Mucosa of gallbladder (tissue), 1 donor: ENCODE measurements at regions not wholly inside any gene's neighbourhood (a gene's known extent, or its start where the extent isn't known, plus 50 kb on each side); places are given as distances from the start of the nearest gene placed in this dataset.
"Not testable (repeated sequence)": the region's sequence is repeated elsewhere in the genome, so short reads cannot be mapped to it uniquely, and the experiment has no call there.

ENCODE experiments used
- DNase-seq: peaks from one replicate; pipeline ENCODE4 v3.0.0-alpha.2; 2020; ENCODE audit warnings: low spot score
- donor health status: DM: no; HTN: no; CAD: no.

DNA sequence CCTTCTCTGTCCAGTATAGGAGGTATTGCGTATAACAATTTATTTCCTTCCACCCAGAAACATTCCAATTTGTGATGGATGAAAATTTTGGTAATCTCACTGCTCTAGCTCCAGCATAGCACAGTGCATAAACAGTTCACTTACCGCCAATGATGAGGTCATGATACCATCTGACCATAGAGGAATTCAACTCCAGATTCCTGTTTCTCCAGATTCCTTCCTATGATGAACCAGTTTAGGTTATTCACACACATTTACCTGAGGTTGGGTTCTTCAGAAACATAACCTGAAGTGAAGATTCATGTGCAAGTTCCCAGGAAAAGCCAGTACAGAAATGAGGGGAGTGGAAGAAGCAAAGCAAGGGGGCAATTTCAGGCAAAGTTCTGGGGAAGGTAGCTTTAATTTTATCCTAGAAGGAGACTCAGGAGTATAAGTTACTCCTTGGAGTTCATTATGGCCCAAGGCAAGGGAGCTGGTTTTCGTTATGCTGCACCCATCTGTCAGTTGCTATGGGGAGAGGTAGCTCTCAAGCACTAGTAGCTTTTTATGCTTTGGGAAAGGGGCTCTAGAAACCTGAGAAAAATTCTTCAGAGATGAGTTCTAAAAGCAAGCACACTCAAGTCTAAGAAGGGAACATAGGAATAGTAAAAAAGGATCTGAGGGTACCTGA is 121.6 kb downstream of the CASP12 start:
- DNase-seq = no peak

DNA sequence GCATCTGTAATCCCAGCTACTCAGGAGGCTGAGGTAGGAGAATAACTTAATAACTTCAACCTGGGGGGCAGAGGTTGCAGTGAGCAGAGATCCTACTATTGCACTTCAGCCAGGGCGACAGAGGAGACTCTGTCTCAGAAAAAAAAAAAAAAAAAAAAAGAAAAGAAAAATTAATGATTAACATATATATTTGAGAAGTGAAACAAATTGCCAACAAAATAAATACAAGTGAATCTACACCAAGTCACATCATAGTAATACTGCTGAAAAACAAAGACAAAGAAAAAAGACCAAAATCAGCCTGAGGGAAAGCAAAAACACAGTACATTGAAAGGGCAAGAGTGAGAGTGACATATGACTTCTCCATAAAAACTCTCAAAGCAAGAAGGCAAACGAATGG is 123.7 kb downstream of the CASP12 start:
- no peak for DNase-seq

DNA sequence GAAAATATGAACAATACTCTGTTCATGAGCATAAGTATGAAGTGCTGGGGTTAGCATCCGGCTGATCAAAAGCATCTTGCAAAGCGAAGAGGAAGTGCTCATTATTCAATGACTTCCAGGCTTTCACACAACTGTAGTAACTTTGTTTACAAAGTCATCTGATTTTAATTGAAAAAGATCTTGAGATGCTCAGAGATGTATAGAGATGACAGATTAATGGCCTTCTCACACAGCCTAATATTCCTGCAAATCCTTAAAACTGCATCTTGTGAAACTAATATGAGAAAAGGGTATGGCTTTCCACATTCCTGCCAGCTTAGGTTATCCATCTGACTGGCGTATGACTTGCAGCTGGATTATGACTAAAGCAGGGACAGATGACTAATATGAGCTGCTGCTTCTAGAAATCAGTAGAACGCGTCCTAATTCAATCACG is 125.4 kb downstream of the CASP12 start:
- no peak for DNase-seq

DNA sequence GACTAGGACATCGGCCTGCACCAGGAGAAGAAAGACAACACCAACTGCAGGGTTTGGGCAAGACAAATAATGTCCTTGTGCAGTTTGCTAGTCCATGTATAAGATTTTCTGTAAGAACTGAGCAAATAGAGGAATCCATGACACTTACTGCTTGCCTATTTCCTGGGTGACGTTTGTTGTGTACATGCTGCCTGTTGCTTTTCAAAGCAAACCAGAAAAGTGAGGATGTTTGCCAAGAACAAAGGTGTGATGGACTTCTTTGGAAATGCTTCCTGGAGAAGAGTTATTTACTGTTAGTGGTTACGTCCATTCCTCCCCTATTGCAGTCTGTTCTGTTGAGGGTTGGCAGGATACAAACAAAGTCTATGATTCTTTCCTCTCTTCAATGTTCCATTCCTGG is 126.5 kb downstream of the CASP12 start:
- DNase-seq = no peak

DNA sequence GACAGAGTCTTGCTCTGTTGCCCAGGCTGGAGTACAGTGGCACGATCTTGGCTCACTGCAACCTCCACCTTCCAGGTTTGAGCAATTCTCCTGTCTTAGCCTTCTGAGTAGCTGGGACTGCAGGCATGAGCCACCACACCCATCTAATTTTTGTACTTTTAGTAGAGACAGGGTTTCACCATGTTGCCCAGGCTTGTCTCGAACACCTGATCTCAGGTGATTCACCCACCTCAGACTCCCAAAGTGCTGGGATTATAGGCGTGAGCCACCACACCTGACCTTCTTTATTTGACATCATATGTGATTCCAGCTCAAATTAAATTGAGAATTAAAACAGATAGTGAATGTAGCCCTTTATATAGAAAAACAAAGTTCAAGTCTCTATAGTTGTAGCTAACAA is 127.2 kb downstream of the CASP12 start:
- not testable (repeated sequence) for DNase-seq

DNA sequence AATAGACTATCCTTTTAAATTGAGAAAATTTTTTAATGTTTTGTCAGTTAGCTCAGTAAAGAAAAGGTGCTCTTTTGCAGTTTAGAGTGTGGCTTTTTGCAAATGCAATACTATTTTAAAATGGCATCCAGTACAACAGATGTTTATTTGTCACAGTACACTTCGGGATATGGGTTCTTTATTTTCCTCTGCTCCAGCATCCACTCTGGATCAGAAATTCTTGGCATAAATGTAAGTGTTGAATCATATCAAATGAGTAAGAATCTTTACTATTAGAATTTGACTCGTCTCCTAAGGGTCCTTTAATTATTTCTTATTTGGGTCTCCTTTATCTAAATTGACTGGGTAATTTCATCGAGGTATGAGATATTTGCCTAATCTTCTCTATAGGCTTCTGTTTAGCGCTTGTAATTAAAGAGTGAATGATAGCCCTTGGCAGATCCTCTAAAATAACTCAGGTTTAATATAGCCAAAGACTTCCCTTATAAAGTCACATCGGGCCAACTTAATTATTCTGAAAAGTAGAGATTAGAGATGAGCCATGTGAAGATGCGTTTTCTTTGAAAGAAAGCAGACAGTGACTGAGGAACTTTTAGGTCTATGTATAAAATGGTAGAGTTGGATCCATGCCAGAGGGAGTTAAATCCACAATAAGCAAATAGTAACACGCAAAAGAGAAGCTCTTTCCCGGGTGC is 132.7 kb downstream of the CASP12 start:
- DNase-seq = no peak

DNA sequence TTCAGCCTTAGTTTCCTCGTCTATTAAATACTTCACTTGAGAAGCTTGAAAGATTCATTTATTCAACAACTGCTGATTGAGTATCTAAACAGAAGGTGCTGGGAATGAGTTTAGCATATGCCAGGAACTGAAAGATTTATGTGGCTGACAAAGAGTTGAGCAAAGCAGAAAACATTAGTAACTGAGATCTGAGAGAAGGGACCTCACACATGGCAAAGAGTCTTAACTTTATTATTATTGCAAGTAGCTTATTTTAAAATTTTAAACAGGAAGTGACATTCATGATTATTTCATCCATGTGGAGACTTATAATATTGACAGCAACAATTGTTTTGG is 133.6 kb downstream of the CASP12 start:
- DNase-seq = no peak

DNA sequence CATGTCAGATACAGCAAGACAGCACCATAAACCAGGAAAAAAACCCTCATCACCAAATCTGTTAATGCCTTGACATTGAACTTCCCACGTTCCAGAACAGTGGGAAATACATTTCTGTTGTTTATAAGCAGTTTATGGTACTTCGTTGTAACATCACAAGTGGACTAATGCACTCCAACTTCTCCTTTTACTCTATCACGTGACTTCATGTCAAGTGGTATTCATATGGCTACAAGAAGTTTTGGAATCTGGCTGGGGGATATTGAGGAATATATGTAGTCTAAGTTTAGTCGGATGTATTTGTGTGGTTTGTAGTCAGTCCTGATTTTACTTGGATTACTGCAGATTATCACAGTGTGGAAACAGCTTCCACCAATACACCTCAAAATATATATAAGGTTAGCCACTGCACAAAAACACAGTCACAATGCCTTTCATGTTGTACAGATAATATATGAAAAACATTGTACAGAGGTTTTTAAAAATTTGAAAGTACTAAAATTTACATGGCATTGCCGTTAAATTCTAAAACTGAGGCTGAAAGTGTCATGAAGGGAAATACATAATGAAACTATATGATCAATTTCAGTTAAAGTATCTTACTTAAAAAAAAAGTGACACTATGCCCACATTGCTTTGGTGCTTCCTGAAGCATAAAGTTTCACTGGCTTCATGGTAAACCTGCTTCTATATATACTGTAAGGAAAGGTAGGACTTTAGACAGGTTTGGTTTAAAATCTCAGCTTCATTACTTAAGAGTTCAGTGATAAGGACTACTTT is 134.1 kb downstream of the CASP12 start:
- DNase-seq = no peak

DNA sequence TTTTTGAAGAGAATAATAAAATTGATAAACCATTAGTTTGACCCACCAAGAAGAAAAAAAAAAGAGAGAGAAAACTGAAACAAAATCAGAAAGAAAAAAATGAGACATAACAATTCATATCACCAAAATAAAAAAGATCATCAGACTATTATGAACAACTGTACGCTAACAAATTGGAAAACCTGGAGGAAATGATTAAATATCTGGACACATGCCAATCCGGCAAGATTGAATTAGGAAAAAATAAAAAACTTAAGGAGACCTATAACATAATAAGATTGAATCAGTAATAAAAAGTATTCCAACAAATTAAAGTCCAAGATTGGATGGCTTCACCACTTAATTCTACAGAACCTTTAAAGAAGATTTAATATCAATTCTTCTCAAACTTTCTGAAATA is 136.7 kb downstream of the CASP12 start:
- DNase-seq = no peak

DNA sequence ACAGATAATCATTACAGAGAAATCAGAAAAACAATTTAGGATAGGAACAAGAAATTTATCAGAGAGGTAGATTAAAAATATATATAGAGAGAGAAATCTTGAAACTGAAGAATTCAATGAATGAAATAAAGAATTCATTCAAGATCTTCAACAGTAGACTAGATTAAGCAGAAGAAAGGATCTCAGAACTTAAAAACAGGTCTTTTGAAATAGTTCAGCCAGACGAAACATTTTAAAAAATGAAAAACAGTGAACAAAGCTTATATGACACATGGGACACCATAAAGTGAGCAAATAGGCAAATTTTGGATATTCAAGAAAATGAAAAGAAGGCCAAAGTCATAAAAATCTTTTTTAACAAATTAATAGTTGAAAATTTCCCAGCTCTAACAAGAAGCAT is 138.8 kb downstream of the CASP12 start:
- DNase-seq = no peak

DNA sequence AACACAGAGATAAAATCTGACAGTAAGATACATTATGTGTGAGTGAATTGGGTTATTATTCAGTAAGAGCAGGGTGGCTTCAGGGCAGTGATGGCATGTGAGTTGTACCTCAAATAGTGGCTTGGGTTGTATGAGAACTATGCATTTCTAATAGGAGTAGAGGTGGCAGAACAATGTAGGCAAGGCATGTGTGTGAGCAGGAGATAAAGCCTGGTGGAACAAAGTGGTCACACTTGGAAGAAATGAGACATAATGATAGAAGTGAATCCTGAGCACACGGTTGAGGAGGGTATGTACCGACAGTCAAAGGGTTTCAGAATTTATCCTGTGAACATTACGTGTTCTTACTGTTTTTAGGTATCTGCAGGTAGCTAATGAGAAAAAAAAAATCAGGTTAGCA is 159.3 kb downstream of the CASP12 start:
- no peak for DNase-seq

DNA sequence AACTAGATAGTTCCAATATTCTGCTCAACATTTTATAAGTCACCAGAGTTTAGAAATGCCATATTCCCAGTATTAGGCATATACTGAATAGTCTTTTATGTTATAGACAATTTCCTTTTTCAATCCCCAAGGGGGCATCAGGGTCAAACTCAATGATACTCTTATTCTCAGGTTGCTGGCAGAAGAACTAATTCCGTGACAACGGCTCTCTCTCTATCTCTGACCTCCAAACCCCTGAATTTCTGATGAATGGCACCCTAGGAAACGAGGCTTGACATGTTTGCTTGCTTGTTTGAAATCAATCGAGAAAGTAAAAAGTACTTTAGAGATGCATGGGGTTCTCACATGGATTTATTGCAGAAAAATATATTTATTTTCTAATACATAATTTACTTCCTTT is 160.1 kb downstream of the CASP12 start:
- DNase-seq = no peak

DNA sequence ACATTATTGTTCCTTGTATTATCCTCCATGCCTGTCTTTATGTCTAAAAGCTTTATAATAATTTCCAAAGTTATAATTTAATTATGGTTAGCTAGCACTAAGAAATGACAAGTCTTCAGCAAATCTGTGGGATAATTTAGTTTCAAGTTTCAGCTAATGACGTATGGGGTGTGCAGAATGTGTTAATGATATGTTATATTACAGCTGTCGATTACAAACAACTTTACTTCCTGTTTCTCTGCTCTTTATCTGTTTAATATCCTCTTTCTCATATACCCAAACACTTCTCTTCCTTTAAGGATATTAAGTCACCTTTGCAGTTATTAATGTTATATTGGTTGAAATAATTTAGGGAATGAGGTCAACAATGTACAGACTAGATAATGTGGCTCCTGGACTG is 161.8 kb downstream of the CASP12 start:
- DNase-seq = no peak

DNA sequence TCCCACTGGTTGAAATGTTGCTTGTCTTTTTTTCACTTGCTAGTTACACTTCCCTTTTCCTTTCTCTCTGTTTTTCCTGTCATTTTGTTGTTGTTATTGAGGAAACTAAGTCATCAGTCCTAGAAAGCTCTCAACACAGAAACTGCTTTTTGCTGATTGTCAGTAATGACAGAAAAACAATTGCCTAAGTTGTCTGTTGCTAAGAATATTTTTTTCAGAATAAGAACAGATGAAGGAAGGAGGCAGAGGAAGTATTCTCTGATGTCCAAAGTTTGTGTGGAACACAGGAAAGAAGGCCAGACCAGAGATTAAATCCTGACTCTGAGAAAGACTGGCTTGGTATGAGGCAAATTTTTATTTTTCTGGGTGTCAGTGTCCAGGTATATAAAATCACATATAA is 163.3 kb downstream of the CASP12 start:
- no peak for DNase-seq

DNA sequence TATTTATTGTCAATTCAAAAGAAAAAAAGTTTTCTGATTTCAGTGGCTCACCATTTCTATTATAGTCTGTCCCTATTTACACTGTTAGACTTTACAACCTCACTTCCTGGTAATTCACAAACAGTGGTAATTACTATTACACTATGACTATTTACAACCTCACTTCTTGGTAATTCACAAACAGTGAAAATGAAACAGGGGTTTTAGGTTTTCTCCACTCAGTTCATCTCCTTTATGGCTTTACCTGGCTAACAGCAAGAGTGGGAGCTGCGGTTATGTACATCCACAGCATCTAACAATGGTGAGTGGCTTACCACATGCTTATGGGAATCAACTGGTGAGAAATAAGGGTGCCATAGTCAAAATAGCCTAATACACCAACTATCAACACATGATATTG is 166.4 kb downstream of the CASP12 start:
- no peak for DNase-seq

DNA sequence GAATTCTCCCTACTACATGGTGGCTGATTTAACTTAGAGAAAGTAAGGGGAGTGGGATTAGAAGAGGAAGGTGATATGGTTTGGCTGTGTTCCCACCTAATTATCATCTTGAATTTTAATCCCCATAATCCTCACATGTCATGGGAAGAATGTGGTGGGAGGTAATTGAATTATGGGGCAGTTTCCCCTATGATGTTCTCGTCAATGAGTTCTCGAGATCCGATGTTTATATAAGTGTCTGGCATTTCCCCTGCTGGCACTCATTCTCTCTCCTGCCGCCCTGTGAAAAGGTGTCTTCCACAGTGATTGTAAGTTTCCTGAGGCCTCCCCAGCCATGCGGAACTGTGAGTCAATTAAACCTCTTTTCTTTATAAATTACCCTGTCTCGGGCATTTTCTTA is 169.3 kb downstream of the CASP12 start:
- no peak for DNase-seq

DNA sequence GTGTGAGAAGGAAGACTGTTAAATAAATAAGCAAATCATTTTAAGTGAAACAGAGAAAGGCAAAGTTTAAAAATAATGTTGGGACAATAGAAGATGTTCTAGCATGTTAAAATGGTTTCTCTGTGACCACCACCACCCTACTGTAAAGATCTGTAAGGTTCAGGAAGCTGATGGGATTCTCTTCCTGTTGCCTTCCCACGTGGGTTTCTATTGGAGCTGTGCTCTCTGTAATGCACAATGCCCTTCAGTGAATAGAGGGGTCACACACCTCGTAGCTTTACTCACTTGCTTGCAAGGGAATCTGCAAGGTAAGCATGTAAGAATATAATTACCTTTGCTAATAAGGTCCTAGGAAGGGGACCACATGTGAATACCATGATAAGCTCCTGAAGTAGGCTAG is 170.5 kb downstream of the CASP12 start:
- DNase-seq = no peak

DNA sequence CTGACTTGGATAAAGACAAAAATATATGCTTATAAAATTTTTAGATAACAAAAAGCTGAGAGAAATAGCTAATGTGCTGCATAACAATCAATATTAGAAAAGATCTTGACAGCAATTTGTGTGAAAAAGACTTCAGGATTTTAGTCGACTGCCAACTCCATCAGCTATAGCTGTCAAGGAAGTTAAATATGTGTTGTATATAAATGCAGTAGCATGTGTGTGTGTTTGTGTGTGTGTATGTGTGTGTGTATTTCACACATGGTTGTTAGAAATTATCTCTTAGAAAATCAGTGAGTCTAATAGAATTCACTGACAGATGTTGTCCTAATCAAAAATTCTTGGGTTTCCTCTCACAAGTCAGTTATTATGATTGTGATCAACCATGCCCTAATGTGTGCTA is 171.2 kb downstream of the CASP12 start:
- no peak for DNase-seq

DNA sequence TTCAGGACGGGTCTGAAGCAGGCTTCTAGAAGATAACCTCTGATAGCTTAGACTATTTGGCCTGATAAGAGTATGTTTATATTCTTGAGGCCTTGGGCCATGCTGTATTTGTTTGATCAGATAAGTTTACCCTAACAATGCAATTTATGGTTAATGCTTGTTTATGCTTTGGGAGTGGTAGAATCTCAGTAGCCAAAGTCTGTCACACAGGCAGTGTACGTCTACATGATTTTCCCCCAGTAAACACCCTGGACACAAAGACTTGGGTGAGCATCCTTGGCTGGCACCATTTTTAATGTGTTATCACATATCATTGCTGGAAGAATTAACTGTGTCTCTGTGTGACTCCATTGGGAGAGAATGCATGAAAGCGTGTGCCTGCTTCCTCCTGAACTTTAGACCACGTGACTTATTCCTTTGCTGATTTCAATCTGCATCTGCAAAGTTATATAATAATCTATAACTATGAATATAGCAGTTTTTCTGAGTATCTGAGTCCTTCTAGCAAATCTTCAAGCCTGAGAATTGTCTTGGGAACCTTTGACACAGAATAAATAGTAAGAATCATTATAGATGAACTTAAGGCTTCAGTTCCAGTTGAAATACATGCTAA is 172.4 kb downstream of the CASP12 start:
- no peak for DNase-seq

DNA sequence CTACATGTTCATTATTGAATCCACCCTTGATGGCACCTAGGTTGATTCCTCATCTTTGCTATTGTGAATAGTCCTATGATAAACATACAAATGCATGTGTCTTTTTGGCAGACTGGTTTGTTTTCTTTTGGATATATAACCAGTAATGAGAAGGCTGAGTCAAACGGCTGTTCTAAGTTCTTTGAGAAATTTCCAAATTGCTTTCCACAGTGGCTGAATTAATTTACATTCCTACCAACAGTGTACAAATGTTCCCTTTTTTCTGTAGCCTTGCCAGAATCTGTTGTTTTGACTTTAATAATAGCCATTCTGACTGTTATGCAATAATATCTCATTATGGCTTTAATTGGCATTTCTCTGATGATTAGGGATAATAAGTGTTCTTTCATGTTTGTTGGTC is 184.9 kb downstream of the CASP12 start:
- no peak for DNase-seq

DNA sequence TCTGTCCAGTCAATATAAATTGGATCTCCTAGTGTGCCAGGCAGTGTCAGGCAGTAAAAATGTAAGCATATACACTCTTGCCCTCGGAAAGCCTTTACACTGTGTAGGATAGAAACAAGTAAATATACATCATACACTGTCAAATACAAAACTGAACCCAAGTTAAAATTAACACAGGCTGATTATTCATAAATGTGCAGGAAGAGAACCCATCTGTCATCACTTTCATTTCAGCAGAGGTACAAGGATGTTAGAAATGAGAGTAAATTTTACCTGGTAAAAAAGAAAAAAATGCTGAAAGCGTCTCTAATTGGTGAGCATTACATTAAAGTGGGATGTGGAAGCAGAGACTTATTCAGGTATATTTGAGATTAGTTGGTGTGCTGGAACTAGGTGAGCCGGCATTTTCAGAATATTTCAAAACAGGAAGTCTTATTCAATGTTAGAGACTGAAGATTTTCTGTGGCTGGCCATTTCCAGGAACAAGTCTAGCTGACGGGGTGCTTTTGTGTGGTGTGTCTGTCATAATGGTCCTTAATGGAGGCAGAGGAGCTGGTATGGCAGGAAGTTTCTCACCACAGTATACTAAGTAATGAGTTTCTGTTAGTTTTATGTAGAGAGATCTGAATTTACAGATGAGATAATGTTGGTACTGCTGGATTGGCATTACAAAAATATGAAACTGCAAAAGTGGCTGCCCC is 192.6 kb downstream of the CASP12 start:
- DNase-seq = peak; percentile 54

DNA sequence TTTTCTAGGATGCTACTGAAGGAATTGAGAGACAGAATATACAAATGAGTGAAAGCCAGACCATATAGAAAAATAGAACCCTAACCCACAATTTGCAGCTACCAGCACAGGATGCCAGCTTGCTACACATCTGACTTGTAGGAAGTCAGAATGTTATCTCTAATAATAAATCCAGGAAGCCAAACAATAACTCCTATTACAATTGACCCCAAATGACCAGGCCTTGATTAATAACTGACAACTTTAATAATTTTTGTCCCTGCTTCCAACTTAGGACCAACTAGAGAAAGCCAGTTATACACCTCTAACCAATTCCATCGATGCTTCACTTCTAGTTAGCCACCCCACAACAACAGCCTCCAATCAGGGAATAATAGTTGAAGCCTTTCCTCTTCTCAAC is 193.4 kb downstream of the CASP12 start:
- no peak for DNase-seq
